IMR-90 (cell line): ENCODE measurements at regions not wholly inside any gene's neighbourhood (a gene's known extent, or its start where the extent isn't known, plus 50 kb on each side); places are given as distances from the start of the nearest gene placed in this dataset.
"Not testable (repeated sequence)": the region's sequence is repeated elsewhere in the genome, so short reads cannot be mapped to it uniquely, and the experiment has no call there.

Experiments
- ATAC-seq: fragments of 200-7000 bp; cut with Tn5 transposase; 2 replicates; pipeline ENCODE4 v1.9.1; 2020; ENCODE audit warnings: low read depth, mild to moderate bottlenecking, moderate library complexity
- BruUV-seq: library from RNA; stranded (reverse); fragments of 400-500 nt; replicated peaks from 2 replicates; lab custom pipeline; 2021; lab: Mats Ljungman, UMichigan
- CTCF ChIA-PET: fragments of 300-600 bp; formaldehyde crosslinking; extraction: SDS; loops from one replicate; lab custom pipeline; 2021; ENCODE audit warnings: antibody characterized with exemption; lab: Yijun Ruan, JAX
- POLR2A ChIA-PET: fragments of 300-600 bp; sonication (Branson Sonifier 250); formaldehyde crosslinking; loops from one replicate; lab custom pipeline; 2022; ENCODE audit warnings: antibody characterized with exemption; ENCODE audit not compliant: unreplicated experiment; lab: Charles Lee
- DNase-seq: peaks from one replicate; pipeline ENCODE4 v3.0.0; 2013
- H2AFZ ChIP-seq: replicated peaks from 2 replicates; pipeline ENCODE3; 2013; ENCODE audit warnings: low read length, mild to moderate bottlenecking; ENCODE audit not compliant: poor library complexity
- H2AK5ac ChIP-seq: 2 replicates; pipeline ENCODE4 v1.6.1; 2013; ENCODE audit warnings: low read depth, low read length, inconsistent platforms
- H2AK9ac ChIP-seq: replicated peaks from 2 replicates; pipeline ENCODE3; 2013; ENCODE audit warnings: mild to moderate bottlenecking, low read depth, low read length, moderate library complexity; ENCODE audit not compliant: poor library complexity
- H2BK120ac ChIP-seq: 2 replicates; pipeline ENCODE4 v1.6.1; 2013; ENCODE audit warnings: low read depth, low read length, inconsistent platforms
- H2BK15ac ChIP-seq: 3 replicates; pipeline ENCODE4 v1.6.1; 2013; ENCODE audit warnings: low read depth, low read length, inconsistent platforms
- H2BK20ac ChIP-seq: 2 replicates; pipeline ENCODE4 v1.6.1; 2013; ENCODE audit warnings: low read depth, mild to moderate bottlenecking, inconsistent platforms, low read length, moderate library complexity
- H2BK5ac ChIP-seq: 2 replicates; pipeline ENCODE4 v1.6.1; 2013; ENCODE audit warnings: mild to moderate bottlenecking, low read depth, low read length, inconsistent platforms; ENCODE audit not compliant: poor library complexity, severe bottlenecking
- H3K14ac ChIP-seq: replicated peaks from 2 replicates; pipeline ENCODE4 v1.6.1; 2013; ENCODE audit warnings: low read depth, low read length, inconsistent platforms
- H3K18ac ChIP-seq: 2 replicates; pipeline ENCODE4 v1.6.1; 2013; ENCODE audit warnings: low read depth, low read length, control low read depth
- H3K23ac ChIP-seq: 2 replicates; pipeline ENCODE4 v1.6.1; 2013; ENCODE audit warnings: low read depth, low read length, inconsistent platforms
- H3K27ac ChIP-seq: 2 replicates; pipeline ENCODE4 v1.5.1; 2013; ENCODE audit warnings: mild to moderate bottlenecking, control low read depth, low read length; ENCODE audit not compliant: insufficient read depth
- H3K27me3 ChIP-seq: 2 replicates; pipeline ENCODE4 v1.6.1; 2013; ENCODE audit warnings: low read length; ENCODE audit not compliant: control insufficient read depth, insufficient read depth
- H3K36me3 ChIP-seq: 2 replicates; pipeline ENCODE4 v1.6.1; 2013; ENCODE audit warnings: low read length, mixed read lengths; ENCODE audit not compliant: control insufficient read depth, insufficient read depth
- H3K4ac ChIP-seq: 2 replicates; pipeline ENCODE4 v1.6.1; 2013; ENCODE audit warnings: low read depth, low read length, inconsistent platforms
- H3K4me1 ChIP-seq: 2 replicates; pipeline ENCODE4 v1.6.1; 2013; ENCODE audit warnings: low read length, mixed read lengths; ENCODE audit not compliant: control insufficient read depth, insufficient read depth
- H3K4me2 ChIP-seq: 2 replicates; pipeline ENCODE4 v1.6.1; 2013; ENCODE audit warnings: low read depth, mild to moderate bottlenecking, control low read depth, low read length, moderate library complexity
- H3K4me3 ChIP-seq: 2 replicates; pipeline ENCODE4 v1.5.1; 2013; ENCODE audit warnings: low read depth, mild to moderate bottlenecking, control low read depth, low read length, moderate library complexity; ENCODE audit not compliant: insufficient read depth
- H3K56ac ChIP-seq: 2 replicates; pipeline ENCODE4 v1.6.1; 2013; ENCODE audit warnings: low read length, inconsistent platforms; ENCODE audit not compliant: insufficient read depth; ENCODE audit errors: extremely low read depth
- H3K79me1 ChIP-seq, 2 experiments: 2 replicates each; pipeline ENCODE4 v1.6.1; 2013; ENCODE audit warnings: low read length in 2 of 2, inconsistent platforms in 1 of 2, low read depth in 1 of 2
- H3K9ac ChIP-seq: 2 replicates; pipeline ENCODE4 v1.6.1; 2013; ENCODE audit warnings: low read depth, low read length, control low read depth
- H3K9me1 ChIP-seq: 2 replicates; pipeline ENCODE4 v1.6.1; 2013; ENCODE audit warnings: low read length, inconsistent platforms; ENCODE audit not compliant: insufficient read depth
- H3K9me3 ChIP-seq: 2 replicates; pipeline ENCODE4 v1.6.1; 2013; ENCODE audit warnings: low read length; ENCODE audit not compliant: control insufficient read depth, insufficient read depth
- H4K20me1 ChIP-seq: 2 replicates; pipeline ENCODE4 v1.6.1; 2013; ENCODE audit warnings: low read length, inconsistent platforms; ENCODE audit not compliant: insufficient read depth
- H4K5ac ChIP-seq: 2 replicates; pipeline ENCODE4 v1.6.1; 2013; ENCODE audit warnings: mild to moderate bottlenecking, low read depth, low read length, control low read depth
- H4K8ac ChIP-seq, 2 experiments: 2 replicates each; pipeline ENCODE4 v1.6.1; 2013; ENCODE audit warnings: low read depth in 2 of 2, low read length in 2 of 2, control low read depth in 1 of 2, inconsistent platforms in 1 of 2
- H4K91ac ChIP-seq: 2 replicates; pipeline ENCODE4 v1.6.1; 2013; ENCODE audit warnings: low read depth, low read length, inconsistent platforms; ENCODE audit not compliant: insufficient read depth
- WGBS, 2 experiments: methylation state at CpG; one replicate each; pipeline versions ENCODE4 v1.1.5 to v1.1.7; 2013; ENCODE audit warnings: missing lambda C conversion rate in 2 of 2; ENCODE audit not compliant: insufficient read length in 1 of 2; ENCODE audit errors: extremely low coverage in 2 of 2; 5-methylcytosine and 5-hydroxymethylcytosine counted together
- dilution Hi-C: fragments of 300-500 bp; cut with HindIII; formaldehyde crosslinking; loops from one replicate; pipeline ENCODE4 v1.14.3; 2018; ENCODE audit warnings: low sequenced_read_pairs; ENCODE audit not compliant: unreplicated experiment
- in situ Hi-C: fragments of 300-500 bp; cut with MboI; formaldehyde crosslinking; loops from 3 replicates; pipeline ENCODE4 v1.14.3; 2019; ENCODE audit warnings: low sequenced_read_pairs, inconsistent platforms, mixed read lengths
- intact Hi-C: fragments of 100-400 bp; cut with micrococcal nuclease; formaldehyde crosslinking; loops from 2 replicates; pipeline ENCODE4 v1.10.0; 2022

GRCh38 chr2:87193336-87193735 lies 171.7 kb upstream of the PLGLB1 start:
- H3K9ac ChIP-seq, H2AFZ ChIP-seq, H3K14ac ChIP-seq, H2BK5ac ChIP-seq, H2BK15ac ChIP-seq, BruUV-seq, H4K20me1 ChIP-seq, intact Hi-C loops, H3K4ac ChIP-seq, H4K91ac ChIP-seq, in situ Hi-C loops, H3K9me3 ChIP-seq, CTCF ChIA-PET, H3K27me3 ChIP-seq, H3K27ac ChIP-seq, H3K56ac ChIP-seq, H2AK5ac ChIP-seq, DNase-seq, H3K36me3 ChIP-seq, H3K23ac ChIP-seq, POLR2A ChIA-PET, H3K4me3 ChIP-seq, H3K4me2 ChIP-seq, H3K79me1 ChIP-seq, H3K9me1 ChIP-seq, H2AK9ac ChIP-seq, H2BK120ac ChIP-seq, H4K5ac ChIP-seq, H2BK20ac ChIP-seq, H3K4me1 ChIP-seq, dilution Hi-C loops, H4K8ac ChIP-seq, H3K18ac ChIP-seq: not testable (repeated sequence)
- WGBS, 2 experiments, result no CpG with 5 or more reads among the region's 7 CpGs
- ATAC-seq, result 0 out of 2 replicates have a peak, but pooled peaks have one; percentile 42

GRCh38 chr2:87194254-87194999 lies 172.8 kb upstream of the PLGLB1 start:
- DNase-seq, H2BK20ac ChIP-seq, CTCF ChIA-PET, dilution Hi-C loops, H3K23ac ChIP-seq, H3K9me1 ChIP-seq, H2BK15ac ChIP-seq, H3K14ac ChIP-seq, H2AK9ac ChIP-seq, ATAC-seq, H3K4me1 ChIP-seq, H4K5ac ChIP-seq, H3K4ac ChIP-seq, BruUV-seq, H3K4me2 ChIP-seq, H4K20me1 ChIP-seq, H3K9me3 ChIP-seq, H4K8ac ChIP-seq, H3K27me3 ChIP-seq, H3K36me3 ChIP-seq, intact Hi-C loops, POLR2A ChIA-PET, H2BK5ac ChIP-seq, H2AFZ ChIP-seq, H3K79me1 ChIP-seq, H3K56ac ChIP-seq, H3K27ac ChIP-seq, H4K91ac ChIP-seq, H3K4me3 ChIP-seq, H2AK5ac ChIP-seq, H3K9ac ChIP-seq, H2BK120ac ChIP-seq, H3K18ac ChIP-seq, in situ Hi-C loops: not testable (repeated sequence)
- no CpG with 5 or more reads among the region's 2 CpGs for WGBS, 2 experiments
